Effector CD4-positive, alpha-beta T cell (primary cell): ENCODE measurements at regions not wholly inside any gene's neighbourhood (a gene's known extent, or its start where the extent isn't known, plus 50 kb on each side); places are given as distances from the start of the nearest gene placed in this dataset.
"Not testable (repeated sequence)": the region's sequence is repeated elsewhere in the genome, so short reads cannot be mapped to it uniquely, and the experiment has no call there.

Experiments used
- DNase-seq: peaks from one replicate; pipeline ENCODE4 v3.0.0-alpha.2; 2020

DNA sequence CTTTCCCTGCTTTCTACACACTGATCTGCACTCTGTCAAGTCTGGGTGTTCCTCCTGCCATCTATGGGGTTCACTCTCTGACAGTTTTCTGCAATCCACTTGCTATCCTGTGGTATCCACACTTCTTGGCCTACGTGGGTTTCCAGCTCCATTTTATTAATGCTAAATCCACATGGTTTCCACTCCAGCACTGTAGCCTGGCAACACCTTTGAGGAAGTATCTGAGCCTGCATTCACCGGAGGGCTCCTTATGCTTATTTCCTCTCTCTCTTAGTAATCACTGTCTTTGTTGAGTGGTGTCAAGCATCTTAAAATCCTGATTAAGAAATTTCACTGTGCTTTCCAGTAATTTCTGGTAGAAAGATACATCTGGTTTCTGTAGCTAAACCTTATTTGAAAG is 703.7 kb downstream of the TMEM121 start:
- DNase-seq = no peak

DNA sequence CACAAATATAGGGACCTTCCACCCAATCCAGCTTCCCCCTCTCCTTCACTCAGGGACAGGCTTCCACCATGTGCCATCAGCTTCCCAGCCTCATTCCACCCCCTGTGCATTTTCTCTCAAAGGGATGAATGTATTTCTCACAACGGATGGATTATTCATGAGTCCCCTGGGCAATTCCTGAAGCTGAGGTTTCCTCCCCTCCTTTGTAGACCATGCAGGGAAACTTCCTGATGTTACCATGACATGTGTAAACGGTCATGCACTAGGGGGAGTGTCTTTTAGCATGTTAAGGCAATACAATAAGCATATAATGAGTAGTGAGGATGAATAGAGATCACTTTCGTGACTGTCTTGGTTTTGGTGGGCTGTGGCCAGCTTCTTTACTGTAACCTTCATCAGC is 706.8 kb downstream of the TMEM121 start:
- not testable (repeated sequence) for DNase-seq

DNA sequence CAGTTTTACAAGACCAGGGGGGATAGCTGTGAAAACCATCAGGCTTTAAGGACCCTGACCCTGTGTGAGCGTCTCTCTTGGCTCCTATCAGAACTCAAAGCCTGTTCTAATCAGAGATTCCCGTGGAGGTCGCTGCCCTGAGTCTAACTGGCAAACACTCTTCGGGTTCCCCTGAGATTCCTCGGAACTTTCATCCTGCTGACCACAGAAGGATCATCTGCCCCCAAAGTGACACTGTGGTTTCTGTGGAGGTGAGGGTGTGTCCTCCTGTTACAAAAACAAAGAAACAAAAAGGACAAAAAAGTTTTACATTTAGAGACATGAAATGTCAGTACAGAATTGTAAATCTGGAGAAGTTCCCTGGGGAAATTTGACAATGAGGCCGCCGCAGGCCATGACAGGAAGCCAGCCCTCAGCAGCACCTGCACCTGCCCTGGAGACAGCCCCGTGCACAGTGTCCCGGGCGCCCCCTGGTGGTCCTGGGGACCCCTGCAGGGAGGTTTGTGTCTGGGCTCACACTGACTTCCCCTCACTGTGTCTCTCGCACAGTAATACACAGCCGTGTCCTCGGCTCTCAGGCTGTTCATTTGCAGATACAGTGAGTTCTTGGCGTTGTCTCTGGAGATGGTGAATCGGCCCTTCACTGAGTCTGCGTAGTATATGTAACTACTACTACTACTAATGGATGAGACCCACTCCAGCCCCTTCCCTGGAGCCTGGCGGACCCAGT is 708.3 kb downstream of the TMEM121 start:
- DNase-seq = not testable (repeated sequence)

DNA sequence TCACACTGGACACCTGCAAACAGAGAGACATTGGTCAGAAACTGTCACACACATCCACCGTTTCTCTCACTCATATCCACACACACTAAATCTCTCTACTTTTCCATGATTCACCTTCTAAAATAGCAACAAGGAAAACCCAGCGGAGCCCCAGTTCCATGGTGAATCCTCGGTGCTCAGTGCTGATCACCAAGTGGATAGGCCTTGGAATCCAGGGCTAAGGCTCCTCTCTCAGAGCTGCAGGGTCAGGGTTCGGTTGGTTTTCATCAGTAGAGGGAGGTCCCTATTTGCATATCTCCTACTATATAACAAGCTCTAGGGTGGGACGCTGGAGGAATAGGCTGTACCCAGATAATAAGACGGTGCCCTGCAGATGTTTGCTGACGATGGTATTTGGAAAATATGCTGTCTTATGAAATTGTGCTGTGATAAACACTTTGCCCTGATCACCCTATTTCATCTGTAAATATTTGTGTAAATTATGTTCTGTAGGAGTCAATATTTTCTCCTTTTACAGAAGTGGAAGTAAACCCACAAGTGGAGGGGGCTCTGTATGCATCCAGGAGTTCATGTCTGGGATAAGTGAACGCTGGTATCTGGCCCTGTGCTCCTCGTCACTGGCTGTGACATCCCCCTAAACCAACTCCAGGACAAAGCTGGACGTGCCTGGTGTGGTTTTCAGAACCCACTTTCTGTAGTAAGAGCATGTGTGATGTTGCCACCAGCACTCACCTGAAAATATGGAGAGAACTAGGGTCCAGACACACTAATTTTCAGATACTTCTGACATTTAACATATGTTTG is 709.2 kb downstream of the TMEM121 start:
- DNase-seq = no peak

DNA sequence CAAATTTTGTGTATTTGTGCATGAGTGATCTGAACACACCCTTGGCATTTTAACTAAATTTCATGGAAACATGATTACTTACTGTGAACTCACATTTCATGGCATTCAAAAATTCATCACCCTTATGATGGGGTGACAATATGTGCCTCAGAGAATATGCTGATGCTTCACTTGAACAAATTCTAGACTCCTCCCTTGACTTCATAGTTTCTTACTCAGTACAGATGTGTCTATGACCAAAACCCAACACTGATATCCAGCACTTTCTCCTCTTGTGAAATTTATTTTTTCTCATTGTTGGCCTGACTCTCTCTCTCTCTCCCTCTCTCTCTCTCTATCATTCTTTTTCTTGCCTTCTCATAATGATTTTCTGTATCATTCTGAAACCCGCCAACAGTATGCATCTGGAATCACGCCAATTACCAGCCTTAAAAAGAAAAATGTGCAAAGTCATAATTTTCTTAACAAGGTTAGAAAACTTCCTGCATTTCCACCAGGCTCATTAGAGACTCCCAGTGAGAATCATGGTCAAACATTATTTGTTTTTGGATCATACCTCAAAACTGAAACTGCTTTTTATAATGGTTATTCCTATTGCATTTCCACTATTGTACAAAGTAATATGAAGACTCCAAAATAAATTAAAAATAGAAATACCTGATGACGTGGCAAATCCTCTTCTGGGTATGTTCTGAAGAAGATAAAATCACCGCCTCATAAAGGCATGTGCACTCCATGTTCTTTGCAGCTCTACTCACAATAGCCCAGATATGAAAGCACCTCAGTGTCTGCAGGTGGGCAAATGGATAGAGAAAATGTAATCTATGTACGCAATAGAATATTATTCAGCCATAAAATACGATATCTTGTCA is 722.2 kb downstream of the TMEM121 start:
- no peak for DNase-seq

DNA sequence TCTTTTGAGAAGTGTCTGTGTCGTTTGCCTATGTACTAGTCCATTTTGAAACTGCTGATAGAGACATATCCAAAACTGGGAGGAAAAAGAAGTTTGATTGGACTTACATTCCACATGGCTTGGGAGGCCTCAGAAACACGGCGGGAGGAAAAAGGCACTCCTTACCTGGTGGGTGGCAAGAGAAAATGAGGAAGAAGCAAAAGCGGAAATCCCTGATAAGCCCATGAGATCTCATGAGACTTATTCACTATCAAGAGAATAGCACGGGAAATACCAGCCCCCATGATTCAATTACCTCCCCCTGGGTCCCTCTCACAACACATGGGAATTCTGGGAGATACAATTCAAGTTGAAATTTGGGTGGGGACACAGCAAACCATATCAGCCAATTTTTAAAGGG is 727.6 kb downstream of the TMEM121 start:
- not testable (repeated sequence) for DNase-seq

DNA sequence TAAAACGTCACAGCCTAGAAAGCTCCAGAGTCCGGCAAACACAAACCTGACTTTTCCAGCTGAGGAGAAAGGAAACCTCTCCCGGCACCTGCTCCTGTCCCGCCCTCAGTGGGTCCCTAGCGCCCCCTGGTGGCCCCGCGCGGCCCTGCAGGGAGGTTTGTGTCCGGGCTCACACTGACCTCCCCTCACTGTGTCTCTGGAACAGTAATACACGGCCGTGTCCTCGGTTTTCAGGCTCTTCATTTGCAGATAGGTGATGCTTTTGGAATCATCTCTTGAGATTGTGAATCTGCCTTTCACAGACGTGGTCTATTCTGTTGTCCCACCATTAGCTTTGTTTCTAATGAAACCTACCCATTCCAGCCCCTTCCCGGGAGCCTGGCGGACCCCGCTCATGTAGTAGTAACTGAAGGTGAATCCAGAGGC is 731.2 kb downstream of the TMEM121 start:
- peak; percentile 66 for DNase-seq

DNA sequence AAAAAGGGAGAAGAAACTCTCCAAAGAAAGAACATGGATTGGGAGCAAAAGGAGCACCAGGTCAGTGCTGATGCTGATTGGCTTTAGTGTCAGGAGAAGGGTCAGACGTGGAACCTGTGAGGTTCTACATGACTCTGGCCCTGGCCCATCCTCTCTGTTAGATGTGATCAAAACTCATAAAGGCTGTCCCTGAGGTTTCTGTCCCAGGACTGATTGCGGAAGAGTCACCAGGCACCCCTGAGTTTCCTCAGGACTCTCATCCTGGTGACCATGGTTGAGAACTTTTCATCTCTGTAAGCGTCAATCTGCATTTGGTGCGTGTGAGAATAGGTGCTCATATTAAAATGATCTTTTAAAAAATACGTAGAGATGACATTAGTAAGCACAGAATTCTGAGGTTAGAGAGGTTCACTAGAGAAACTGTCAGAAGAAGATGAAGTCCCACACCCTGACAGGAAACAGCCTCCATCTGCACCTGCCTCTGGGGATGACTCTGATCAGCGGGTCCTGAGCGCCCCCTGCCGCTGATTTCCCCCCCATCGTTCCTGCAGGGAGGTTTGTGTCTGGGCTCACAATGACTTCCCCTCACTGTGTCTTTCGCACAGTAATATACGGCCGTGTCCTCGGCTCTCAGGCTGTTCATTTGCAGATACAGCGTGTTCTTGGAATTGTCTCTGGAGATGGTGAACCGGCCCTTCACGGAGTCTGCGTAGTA is 741.8 kb downstream of the TMEM121 start:
- peak; percentile 66 for DNase-seq

DNA sequence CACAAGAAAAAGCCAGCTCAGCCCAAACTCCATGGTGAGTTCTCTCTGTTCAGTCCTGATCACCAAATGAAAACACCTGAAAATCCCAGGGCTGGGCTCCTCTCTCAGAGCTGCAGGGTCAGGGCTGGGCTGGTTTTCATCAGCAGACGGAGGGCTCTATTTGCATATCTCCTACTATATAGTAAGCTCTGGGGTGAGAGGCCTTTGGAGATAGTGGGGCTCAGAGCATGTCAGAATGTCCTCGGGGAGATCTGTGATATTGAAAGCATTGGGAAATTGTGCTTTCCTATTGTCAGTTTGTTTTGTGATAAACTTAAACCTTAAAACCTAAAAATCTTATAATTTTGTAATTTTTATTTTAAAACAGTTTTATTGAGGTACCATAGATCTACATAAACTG is 742.6 kb downstream of the TMEM121 start:
- no peak for DNase-seq

DNA sequence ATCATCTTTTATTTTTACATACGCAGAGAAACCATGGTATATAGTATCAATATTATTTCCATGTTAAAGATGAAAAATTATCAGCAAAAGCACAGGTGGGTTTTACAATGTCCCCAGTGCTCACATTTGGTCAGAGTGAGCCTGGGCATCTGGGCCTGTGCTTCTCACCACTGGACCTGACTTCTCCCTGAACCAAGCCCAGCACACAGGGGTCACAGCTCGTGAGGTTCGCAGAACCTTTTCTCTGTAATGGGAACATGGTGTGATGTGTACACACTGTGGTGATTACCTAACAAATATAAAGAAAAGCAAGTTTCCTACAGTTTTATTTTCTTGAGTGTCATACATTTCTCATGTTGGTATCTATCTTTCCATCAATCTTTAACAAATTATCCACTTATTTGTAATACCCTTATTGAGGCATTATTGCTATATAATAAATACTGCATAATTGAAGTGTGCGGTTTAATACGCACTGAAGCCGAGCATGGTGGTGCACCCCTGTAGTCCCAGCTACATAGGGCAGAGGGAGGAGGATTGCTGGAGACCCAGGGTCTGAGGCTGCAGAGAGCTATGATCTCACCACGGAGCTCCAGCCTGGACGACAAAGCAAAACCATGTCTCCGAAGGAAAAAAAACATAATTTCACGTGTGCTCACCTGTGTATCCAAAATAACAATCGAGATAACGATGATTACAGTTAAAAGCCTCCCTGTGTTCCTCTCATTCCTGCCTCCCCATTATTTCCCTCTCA is 743.2 kb downstream of the TMEM121 start:
- DNase-seq = no peak

DNA sequence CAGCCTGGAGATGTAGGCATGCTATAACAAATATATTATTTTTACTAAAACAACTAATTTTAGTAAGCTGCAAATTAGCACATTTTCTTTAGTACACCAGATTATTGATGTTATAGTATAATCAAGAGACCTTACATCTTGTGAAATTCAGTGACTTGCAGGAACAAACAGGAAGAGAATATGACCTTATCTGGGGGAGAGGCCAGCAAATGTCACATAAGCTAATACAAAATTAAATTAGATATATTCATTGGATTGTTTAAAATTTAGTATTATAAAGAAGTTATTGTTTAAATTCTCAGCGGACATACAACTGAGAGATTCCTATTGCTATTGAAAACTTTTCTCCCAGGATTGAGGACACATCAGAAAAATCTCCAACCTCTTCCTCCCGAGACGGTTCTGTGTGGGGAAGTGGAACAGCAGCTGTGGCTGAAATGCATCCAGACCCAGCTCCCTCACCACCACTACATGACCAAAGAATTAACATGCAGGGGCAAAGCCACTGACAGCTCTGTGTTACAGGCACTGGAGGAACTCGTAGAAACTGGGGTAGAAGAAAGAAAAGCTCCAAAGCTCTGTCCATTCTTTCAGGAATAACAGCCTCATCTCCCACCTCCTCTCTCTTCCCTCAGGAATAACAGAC is 744.2 kb downstream of the TMEM121 start:
- not testable (repeated sequence) for DNase-seq

DNA sequence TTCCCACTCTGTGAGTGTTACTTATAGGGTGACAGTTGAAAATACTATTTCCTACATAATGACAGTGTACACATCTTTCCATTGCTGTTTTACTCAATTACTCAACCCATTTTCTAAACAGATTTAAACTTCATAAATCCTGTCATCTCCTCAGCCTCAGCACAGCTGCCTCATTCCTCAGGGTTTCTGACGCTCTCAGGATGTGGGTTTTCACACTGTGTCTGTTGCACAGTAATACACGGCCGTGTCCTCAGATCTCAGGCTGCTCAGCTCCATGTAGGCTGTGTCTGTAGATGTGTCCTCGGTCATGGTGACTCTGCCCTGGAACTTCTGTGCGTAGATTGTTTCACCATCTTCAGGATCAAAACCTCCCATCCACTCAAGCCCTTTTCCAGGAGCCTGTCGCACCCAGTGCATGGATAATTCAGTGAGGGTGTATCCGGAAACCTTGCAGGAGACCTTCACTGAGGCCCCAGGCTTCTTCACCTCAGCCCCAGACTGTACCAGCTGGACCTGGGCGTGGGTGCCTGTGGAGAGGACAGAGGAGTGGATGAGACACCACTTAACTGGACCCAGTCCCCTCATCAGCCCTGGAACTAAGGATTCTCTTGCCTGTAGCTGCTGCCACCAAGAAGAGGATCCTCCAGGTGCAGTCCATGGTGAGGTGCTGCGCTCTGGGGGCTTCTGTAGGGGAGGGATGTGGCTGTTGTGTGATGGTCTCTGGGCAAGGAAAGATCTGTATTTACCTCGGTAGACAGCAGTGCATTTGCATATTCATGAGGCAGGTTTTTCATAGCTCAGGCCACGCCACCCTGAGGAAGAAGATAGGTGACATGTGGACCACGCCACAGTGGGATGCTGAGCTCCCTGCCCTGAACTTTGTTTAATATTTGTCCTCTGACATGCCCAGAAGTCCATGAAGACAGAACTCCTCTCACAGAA is 750.2 kb downstream of the TMEM121 start:
- no peak for DNase-seq

DNA sequence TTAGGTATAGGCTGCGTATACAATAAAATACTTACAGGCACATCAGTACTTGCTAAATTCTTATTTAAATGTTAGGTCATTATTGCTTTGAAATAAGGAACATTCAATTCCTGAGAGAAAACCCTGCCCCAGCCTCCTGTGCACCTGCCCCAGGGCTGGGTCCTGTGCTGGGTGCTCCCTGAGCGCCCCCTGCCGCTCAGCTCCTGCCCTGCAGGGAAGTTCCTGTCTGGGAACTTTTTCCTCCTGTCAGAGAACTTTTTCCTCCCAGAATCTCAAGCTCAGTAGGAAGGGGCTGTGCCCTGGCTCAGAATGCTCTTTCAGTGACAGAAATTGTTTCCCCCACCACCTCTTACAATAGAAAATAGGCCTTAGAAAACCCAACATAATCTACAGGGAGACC is 751.1 kb downstream of the TMEM121 start:
- DNase-seq = peak; percentile 19

DNA sequence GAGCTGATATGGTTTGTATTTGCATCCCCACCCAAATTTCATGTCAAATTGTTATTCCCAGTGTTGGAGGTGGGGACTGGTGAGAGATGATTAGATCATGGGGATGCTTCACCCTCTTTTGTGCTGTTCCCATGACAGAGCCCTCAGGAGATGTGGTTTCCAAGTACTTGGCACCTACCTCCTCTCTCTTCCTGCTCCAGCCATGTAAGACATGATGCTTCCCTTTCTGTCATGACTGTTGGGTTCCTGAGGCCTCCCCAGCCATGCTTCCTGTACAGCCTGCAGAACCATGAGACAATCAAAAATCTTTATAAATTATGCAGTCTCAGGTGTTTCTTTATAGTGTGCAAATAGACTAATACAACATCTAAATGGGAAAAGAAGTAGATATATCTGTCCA is 754.5 kb downstream of the TMEM121 start:
- DNase-seq = no peak

DNA sequence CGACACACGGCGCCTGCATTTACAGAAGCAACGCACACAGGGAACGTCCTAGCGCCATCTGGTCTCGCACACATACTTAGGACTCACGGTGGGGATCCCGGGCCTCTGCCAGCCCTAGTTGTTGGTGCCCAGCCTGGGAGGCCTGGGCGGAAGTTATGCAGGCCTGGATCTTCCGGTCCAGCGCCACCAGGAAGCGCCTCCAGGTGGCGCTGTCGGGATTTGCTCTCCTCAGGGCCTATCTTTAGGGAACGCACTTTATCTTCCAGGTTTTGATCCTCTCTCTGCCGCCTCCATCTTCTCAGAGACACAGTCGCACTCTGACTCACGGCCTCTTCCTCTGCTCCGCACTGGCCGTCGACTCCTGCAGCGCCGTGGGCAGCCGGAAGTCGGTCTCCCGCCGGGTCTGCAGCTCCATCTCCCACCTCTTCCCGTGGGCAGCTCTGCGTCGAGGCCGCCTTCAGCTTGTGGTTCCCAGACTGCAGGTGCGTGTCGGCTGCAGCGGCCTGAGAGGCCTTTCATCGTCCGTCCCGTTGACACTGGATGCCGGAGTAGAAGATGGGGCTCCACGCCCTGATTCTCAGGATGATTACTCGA is 760.4 kb downstream of the TMEM121 start:
- DNase-seq = no peak

DNA sequence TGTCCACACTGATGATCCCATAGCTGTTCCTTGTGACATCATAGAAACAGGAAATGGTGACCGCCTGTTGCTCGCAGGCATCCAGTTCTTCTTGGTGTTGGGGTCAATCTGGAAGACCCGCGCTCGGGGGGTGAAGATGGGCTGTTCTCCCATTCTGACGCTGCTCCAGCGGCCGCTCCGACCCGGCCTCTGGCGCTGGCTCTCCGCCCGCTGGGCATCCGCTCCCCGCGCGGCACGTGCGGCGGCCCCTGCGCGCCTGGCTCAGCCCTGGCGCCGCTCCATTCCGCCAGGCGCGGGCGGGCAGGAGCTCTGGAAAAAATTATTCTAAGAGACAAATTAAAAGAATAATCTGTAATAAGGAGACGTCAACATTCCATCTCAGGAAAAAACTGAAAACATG is 761.1 kb downstream of the TMEM121 start:
- DNase-seq = no peak

DNA sequence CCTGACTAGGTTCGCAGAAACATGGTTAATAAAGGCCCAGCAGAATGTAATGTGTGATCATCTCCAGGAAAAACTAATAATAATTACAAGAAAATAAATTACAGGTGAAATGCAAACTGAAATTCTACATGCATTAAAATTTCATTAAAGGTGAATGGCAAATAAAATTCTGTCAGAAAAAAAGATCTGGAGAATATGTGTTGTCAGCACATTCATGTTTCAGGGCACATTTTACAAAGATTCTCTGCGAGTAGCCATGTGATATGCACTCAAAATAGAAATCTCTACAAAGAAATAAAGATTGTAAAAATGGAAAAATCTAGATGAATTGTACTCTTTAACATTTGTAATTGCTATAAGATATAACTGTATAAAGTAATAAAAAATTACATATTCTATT is 765.2 kb downstream of the TMEM121 start:
- no peak for DNase-seq

DNA sequence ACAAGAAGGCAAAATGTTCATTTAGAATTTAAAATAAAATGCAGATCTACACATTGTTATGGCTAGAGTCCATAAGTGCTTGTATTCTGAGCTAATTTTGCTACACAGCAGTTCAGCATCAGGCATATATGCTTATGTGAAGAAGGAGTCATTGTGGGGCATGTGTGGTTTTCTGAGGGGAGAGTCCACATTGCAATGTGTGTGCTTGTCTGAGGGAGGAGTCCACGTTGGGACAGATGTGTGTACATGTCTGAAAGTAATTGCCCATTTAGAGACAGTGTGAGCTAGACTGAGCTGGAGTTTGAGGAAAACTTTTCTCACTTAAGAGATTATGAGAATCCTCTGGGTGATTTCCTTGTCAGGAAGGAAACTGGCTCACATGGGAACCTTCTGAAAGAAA is 767.9 kb downstream of the TMEM121 start:
- no peak for DNase-seq

DNA sequence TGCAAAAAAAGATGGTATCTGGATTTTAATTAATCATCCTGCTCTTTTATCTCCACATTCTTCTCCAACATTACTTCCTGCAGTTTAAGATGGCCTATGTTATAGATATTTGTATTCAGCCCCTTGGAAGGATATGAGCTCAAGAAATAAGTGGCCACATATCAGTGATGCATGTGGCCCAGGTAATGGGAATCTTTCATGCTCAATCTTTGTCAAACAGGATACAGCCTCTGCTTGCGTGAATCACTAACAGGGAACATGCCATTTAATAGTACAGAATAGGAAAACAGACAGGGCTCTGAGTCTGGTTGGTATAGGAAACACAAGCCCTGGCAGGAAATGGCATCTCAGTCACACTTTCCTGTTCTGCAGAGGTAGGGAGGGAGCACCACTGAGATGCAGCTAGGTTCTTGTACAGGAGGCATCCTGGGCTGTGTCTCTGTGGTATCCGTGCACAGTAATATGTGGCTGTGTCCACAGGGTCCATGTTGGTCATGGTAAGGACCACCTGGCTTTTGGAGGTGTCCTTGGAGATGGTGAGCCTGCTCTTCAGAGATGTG is 774.6 kb downstream of the TMEM121 start:
- not testable (repeated sequence) for DNase-seq
